Calu3 (cell line): ENCODE measurements at regions not wholly inside any gene's neighbourhood (a gene's known extent, or its start where the extent isn't known, plus 50 kb on each side); places are given as distances from the start of the nearest gene placed in this dataset.
"Not testable (repeated sequence)": the region's sequence is repeated elsewhere in the genome, so short reads cannot be mapped to it uniquely, and the experiment has no call there.

Experiments used
- BruUV-seq: library from RNA; stranded (reverse); fragments of 400-500 nt; replicated peaks from 2 replicates; lab custom pipeline; 2021; lab: Mats Ljungman, UMichigan
- CTCF ChIA-PET: fragments of 300-600 bp; sonication (Branson Sonifier 250); formaldehyde crosslinking; loops from one replicate; lab custom pipeline; 2022; ENCODE audit warnings: antibody characterized with exemption; lab: Charles Lee
- DNase-seq: peaks from one replicate; pipeline ENCODE4 v3.0.0; 2022
- H3K27ac Mint-ChIP-seq: one replicate; pipeline ENCODE4 v1.8.0; 2022; ENCODE audit warnings: mixed read lengths; ENCODE audit not compliant: unreplicated experiment
- H3K27me3 Mint-ChIP-seq: one replicate; pipeline ENCODE4 v1.8.0; 2022; ENCODE audit warnings: mixed read lengths; ENCODE audit not compliant: unreplicated experiment
- H3K36me3 Mint-ChIP-seq: one replicate; pipeline ENCODE4 v1.8.0; 2022; ENCODE audit warnings: mild to moderate bottlenecking, moderate library complexity, mixed read lengths; ENCODE audit not compliant: insufficient read depth, unreplicated experiment
- H3K4me1 Mint-ChIP-seq: one replicate; pipeline ENCODE4 v1.8.0; 2022; ENCODE audit warnings: mild to moderate bottlenecking, low read depth, mixed read lengths; ENCODE audit not compliant: unreplicated experiment
- H3K4me3 Mint-ChIP-seq: one replicate; pipeline ENCODE4 v1.8.0; 2022; ENCODE audit warnings: mild to moderate bottlenecking, low read depth, moderate library complexity, mixed read lengths; ENCODE audit not compliant: unreplicated experiment
- H3K9me3 Mint-ChIP-seq: one replicate; pipeline ENCODE4 v1.8.0; 2022; ENCODE audit warnings: low read depth, mixed read lengths; ENCODE audit not compliant: unreplicated experiment
- intact Hi-C: fragments of 100-400 bp; cut with micrococcal nuclease; formaldehyde crosslinking; loops from one replicate; pipeline ENCODE4 v1.10.0; 2022; ENCODE audit not compliant: unreplicated experiment
- TF ChIP-seq, protein P1 (sequence below): fragments of 200-600 bp; IDR thresholded peaks from one replicate; pipeline ENCODE4 v1.8.0; 2022; ENCODE audit warnings: antibody characterized with exemption; ENCODE audit not compliant: unreplicated experiment

DNA sequence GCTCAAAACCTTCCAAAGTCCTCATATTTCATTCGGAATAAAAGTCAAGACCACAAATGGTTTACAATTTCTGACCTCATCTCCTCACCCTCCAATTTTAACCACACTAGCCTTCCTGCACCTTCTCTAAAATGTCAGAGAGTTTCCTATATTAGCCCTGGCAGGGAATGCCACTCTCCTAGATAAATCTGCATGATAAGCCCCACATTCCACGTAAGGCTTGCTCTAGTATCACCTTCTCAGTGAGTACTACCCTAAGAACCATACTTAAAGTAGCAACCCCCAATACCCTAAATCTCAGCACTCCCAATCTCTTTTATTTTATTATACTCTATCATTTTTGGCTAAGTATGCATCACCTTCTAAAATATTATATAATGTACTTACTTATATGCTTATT is 100.5 kb upstream of the SLITRK5 start:
- TF ChIP-seq, protein P1, sequence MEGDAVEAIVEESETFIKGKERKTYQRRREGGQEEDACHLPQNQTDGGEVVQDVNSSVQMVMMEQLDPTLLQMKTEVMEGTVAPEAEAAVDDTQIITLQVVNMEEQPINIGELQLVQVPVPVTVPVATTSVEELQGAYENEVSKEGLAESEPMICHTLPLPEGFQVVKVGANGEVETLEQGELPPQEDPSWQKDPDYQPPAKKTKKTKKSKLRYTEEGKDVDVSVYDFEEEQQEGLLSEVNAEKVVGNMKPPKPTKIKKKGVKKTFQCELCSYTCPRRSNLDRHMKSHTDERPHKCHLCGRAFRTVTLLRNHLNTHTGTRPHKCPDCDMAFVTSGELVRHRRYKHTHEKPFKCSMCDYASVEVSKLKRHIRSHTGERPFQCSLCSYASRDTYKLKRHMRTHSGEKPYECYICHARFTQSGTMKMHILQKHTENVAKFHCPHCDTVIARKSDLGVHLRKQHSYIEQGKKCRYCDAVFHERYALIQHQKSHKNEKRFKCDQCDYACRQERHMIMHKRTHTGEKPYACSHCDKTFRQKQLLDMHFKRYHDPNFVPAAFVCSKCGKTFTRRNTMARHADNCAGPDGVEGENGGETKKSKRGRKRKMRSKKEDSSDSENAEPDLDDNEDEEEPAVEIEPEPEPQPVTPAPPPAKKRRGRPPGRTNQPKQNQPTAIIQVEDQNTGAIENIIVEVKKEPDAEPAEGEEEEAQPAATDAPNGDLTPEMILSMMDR, result no peak
- Mint-ChIP-seq H3K9me3 (peaks cover 5% of the 10 kb centered on the region), H3K27ac (no peak overlapping the region), H3K36me3 (no peaks in the 10 kb centered on the region), H3K27me3 (no peaks in the 10 kb centered on the region), H3K4me1 (no peaks in the 10 kb centered on the region), H3K4me3 (no peak overlapping the region)
- BruUV-seq, result no TSS peak
- no peak for DNase-seq
- CTCF ChIA-PET, result no interaction called here
- intact Hi-C loops, result no loop called here

DNA sequence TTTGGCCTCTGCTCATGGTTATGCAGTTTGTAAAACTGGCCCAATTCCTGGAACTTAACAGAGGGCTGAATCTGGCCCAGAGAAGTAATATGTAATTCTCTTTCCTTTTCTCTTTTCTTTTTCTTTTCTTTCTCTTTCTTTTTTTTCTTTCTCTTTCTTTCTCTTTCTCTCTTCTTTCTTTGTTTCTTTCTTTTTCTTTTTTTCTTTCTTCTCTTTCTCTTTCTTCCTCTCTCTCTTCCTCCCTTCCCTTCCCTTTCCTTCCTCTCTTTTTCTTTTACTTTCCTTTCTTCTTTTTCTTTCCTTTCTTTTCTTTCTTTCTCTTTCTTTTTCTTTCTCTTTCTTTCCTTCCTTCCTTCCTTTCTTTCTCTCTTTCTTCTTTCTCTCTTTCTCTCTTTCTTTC is 88.8 kb upstream of the SLITRK5 start:
- no peaks in the 10 kb centered on the region for H3K36me3 Mint-ChIP-seq
- intact Hi-C loops, result no loop called here
- no peak for DNase-seq
- no TSS peak for BruUV-seq
- H3K4me3 Mint-ChIP-seq, result no peak overlapping the region
- CTCF ChIA-PET, result no interaction called here
- TF ChIP-seq, protein P1, result no peak
- H3K27ac Mint-ChIP-seq, result no peak overlapping the region
- no peaks in the 10 kb centered on the region for H3K4me1 Mint-ChIP-seq
- peaks cover 3% of the 10 kb centered on the region for H3K9me3 Mint-ChIP-seq
- H3K27me3 Mint-ChIP-seq, result no peaks in the 10 kb centered on the region

DNA sequence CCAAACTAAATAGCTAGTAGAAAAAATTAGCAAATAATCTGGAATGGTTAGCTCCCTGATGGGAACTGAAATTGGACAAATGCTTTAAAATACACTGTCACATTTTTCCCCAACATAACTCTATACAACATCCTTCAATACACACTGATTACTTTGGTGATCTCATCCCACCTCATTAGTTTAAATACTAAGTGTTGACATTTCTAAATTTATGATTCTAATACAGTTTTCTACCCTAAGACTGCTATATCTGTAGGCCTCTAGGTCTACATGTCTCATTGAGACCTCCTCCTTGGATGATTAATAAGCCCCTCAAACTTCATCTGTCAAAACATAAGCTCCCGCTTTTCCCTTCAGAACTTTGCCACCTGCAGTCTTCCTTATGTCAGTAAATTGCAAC is 80.7 kb upstream of the SLITRK5 start:
- no peaks in the 10 kb centered on the region for H3K4me1 Mint-ChIP-seq
- BruUV-seq, result no TSS peak
- intact Hi-C loops, result no loop called here
- no peak for DNase-seq
- CTCF ChIA-PET, result no interaction called here
- TF ChIP-seq, protein P1, result no peak
- H3K27ac Mint-ChIP-seq, result no peak overlapping the region
- no peaks in the 10 kb centered on the region for H3K27me3 Mint-ChIP-seq
- no peaks in the 10 kb centered on the region for H3K9me3 Mint-ChIP-seq
- no peak overlapping the region for H3K4me3 Mint-ChIP-seq
- H3K36me3 Mint-ChIP-seq, result no peaks in the 10 kb centered on the region

DNA sequence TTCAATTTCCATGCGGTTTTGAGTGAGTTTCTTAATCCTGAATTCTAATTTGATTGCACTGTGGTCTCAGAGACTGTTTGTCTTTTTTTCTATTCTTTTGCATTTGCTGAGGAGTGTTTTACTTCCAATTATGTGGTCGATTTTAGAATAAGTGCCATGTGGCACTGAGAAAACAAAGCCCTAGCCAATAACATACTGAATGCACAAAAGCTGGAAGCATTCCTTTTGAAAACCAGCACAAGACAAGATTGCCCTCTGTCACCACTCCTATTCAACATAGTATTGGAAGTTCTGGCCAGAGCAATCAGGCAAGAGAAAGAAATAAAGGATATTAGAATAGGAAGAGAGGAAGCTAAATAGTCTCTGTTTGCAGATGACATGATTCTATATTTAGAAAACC is 66.7 kb upstream of the SLITRK5 start:
- H3K4me3 Mint-ChIP-seq, H3K27me3 Mint-ChIP-seq, H3K9me3 Mint-ChIP-seq, BruUV-seq, H3K36me3 Mint-ChIP-seq, intact Hi-C loops, H3K4me1 Mint-ChIP-seq, H3K27ac Mint-ChIP-seq, CTCF ChIA-PET, DNase-seq: not testable (repeated sequence)

DNA sequence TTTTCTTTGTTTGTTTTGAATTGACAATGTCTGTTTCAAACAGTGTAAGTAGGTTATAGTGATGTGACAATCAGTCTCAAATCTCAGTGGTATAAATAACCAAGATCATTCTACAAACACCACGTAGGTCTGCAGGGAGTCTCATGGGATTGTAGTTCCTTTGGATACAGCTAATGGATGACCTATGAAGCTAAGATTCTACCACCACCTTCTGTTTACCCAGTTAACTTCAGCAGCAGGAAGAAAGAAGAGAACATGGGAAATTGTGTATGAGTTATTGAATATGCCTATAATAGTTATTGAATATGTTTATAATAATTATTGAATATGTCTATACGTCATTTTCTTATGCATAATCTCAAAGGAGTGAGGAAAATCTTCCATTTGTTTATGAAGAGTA is 63.9 kb upstream of the SLITRK5 start:
- H3K27me3 Mint-ChIP-seq, result no peaks in the 10 kb centered on the region

More for the DNA sequence above, 63.9 kb upstream of the SLITRK5 start:
- intact Hi-C loops, result no loop called here
- Mint-ChIP-seq H3K27ac (no peak overlapping the region), H3K9me3 (peaks cover 4% of the 10 kb centered on the region), H3K36me3 (no peaks in the 10 kb centered on the region), H3K4me1 (no peaks in the 10 kb centered on the region), H3K4me3 (no peak overlapping the region)
- CTCF ChIA-PET, result no interaction called here
- TF ChIP-seq, protein P1, result no peak
- no peak for DNase-seq
- no TSS peak for BruUV-seq
